Hepatocyte (in vitro differentiated cells): ENCODE measurements at regions not wholly inside any gene's neighbourhood (a gene's known extent, or its start where the extent isn't known, plus 50 kb on each side); places are given as distances from the start of the nearest gene placed in this dataset.

Source experiments
- DNase-seq: peaks from one replicate; pipeline ENCODE4 v3.0.0-alpha.2; 2016; ENCODE audit warnings: low spot score
- H2AFZ ChIP-seq: fragments of 200-600 bp; sonication (generic); 2 replicates; pipeline ENCODE4 v1.6.0; 2016; ENCODE audit warnings: antibody characterized with exemption, mild to moderate bottlenecking
- H3K27ac ChIP-seq: fragments of 200-600 bp; sonication (generic); 2 replicates; pipeline ENCODE4 v1.5.1; 2016; ENCODE audit warnings: mild to moderate bottlenecking
- H3K27me3 ChIP-seq: fragments of 200-600 bp; sonication (generic); 2 replicates; pipeline ENCODE4 v1.6.1; 2016
- H3K36me3 ChIP-seq: fragments of 200-600 bp; sonication (generic); replicated peaks from 2 replicates; pipeline ENCODE4 v1.5.1; 2016; ENCODE audit warnings: low read depth; ENCODE audit not compliant: insufficient read depth
- H3K4me1 ChIP-seq: fragments of 200-600 bp; sonication (generic); 2 replicates; pipeline ENCODE4 v1.5.1; 2016; ENCODE audit warnings: mild to moderate bottlenecking, moderate library complexity; ENCODE audit not compliant: insufficient read depth
- H3K4me2 ChIP-seq: fragments of 200-600 bp; sonication (generic); 2 replicates; pipeline ENCODE4 v1.6.0; 2016
- H3K4me3 ChIP-seq: fragments of 200-600 bp; sonication (generic); 2 replicates; pipeline ENCODE4 v1.5.1; 2016; ENCODE audit warnings: mild to moderate bottlenecking
- H3K79me2 ChIP-seq: fragments of 200-600 bp; sonication (generic); 2 replicates; pipeline ENCODE4 v1.6.0; 2017; ENCODE audit warnings: mild to moderate bottlenecking
- H3K9me2 ChIP-seq: fragments of 200-600 bp; sonication (generic); replicated peaks from 2 replicates; pipeline ENCODE4 v1.6.0; 2017; ENCODE audit warnings: mild to moderate bottlenecking; ENCODE audit not compliant: insufficient read depth
- H3K9me3 ChIP-seq: fragments of 200-600 bp; sonication (generic); 2 replicates; pipeline ENCODE4 v1.5.1; 2016; ENCODE audit warnings: low read depth, mild to moderate bottlenecking
- H4K20me1 ChIP-seq: fragments of 200-600 bp; sonication (generic); 2 replicates; pipeline ENCODE4 v1.6.0; 2016; ENCODE audit warnings: mild to moderate bottlenecking; ENCODE audit not compliant: insufficient read depth, poor library complexity, severe bottlenecking
- CTCF ChIP-seq: fragments of 200-600 bp; sonication (generic); IDR thresholded peaks from 2 replicates; pipeline ENCODE4 v1.5.1; 2016; ENCODE audit warnings: antibody characterized with exemption, mild to moderate bottlenecking; ENCODE audit not compliant: poor library complexity
- EZH2 ChIP-seq: fragments of 200-600 bp; sonication (generic); IDR thresholded peaks from 2 replicates; pipeline ENCODE4 v1.6.1; 2016; ENCODE audit warnings: antibody characterized with exemption, mild to moderate bottlenecking, borderline replicate concordance
- EZH2phosphoT487 ChIP-seq: fragments of 200-600 bp; sonication (generic); IDR thresholded peaks from one replicate; pipeline ENCODE4 v1.6.1; 2018; ENCODE audit warnings: antibody characterized with exemption, mild to moderate bottlenecking, low read depth, moderate library complexity; ENCODE audit not compliant: unreplicated experiment, severe bottlenecking
- whole genome bisulfite sequencing: methylation state at CpG from one replicate; pipeline ENCODE4 v1.1.6; 2016; ENCODE audit warnings: low lambda C conversion rate; ENCODE audit errors: missing lambda C conversion rate; 5-methylcytosine and 5-hydroxymethylcytosine counted together

- DNase-seq: no peak
- Histone ChIP-seq H3K4me3 (no peak overlapping the region), H3K27ac (no peak overlapping the region), H3K4me1 (peaks cover 17% of the 10 kb centered on the region), H3K79me2 (no peaks in the 10 kb centered on the region), H4K20me1 (no peaks in the 10 kb centered on the region), H2AFZ (no peak overlapping the region), H3K36me3 (no peaks in the 10 kb centered on the region), H3K9me2 (no peaks in the 10 kb centered on the region), H3K27me3 (no peaks in the 10 kb centered on the region), H3K4me2 (no peak overlapping the region), H3K9me3 (no peaks in the 10 kb centered on the region)
- WGBS: 94% methylated on average over 2 of the region's 2 CpGs
- TF ChIP-seq EZH2phosphoT487 (no peak), CTCF (no peak), EZH2 (no peak)
These were observed 179.9 kb downstream of the FAM43A start for GRCh38 chr3:194865615-194866014.

GRCh38 chr3:194866236-194866635 is 180.6 kb downstream of the FAM43A start:
- no peak for DNase-seq
- Histone ChIP-seq H3K79me2 (no peaks in the 10 kb centered on the region), H3K27me3 (no peaks in the 10 kb centered on the region), H3K4me2 (no peak overlapping the region), H3K36me3 (no peaks in the 10 kb centered on the region), H3K9me2 (no peaks in the 10 kb centered on the region), H3K4me3 (no peak overlapping the region), H3K4me1 (peaks cover 17% of the 10 kb centered on the region), H2AFZ (no peak overlapping the region), H4K20me1 (no peaks in the 10 kb centered on the region), H3K27ac (no peak overlapping the region), H3K9me3 (no peaks in the 10 kb centered on the region)
- 90% methylated on average over 4 of the region's 4 CpGs for WGBS
- TF ChIP-seq CTCF (no peak), EZH2 (no peak)

DNA sequence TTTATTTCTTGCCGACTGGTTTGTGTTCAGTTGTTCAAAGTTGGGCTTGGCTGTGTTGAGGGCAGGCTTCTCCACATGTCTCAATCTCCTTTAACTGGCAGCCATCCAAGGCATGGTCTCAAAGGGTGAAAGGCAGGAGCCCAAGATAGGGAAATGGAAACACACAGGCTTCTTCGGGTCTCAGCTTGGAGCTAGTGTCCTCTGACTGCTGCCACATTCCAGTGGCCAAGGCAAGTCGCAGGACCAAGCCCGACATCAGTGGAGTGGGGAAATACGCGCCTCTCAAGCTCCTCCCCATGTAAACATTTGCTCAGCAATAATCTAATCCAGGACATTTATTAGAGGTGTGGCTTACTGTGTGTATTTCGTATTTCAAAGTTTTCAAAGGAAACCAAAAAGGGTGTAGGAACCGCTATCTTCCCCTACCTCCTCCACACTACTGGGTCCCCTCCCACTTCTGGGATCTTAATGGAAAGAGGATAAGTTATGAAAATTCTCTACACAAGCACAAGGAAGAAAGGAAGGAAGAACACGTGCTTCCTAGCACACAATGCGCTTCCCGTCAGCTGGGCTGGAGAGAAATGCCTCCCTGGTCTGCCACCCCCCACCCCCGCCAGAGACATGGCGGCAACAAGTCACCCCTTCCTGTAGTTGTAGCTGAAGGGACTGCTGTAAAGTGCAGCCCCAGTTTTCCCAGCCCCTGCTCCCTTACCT is 181.7 kb downstream of the FAM43A start:
- H3K4me1 ChIP-seq: peaks cover 27% of the 10 kb centered on the region
- peak overlapping the region; percentile 30 for H3K4me2 ChIP-seq
- H3K9me3 ChIP-seq: no peaks in the 10 kb centered on the region
- H3K36me3 ChIP-seq: no peaks in the 10 kb centered on the region
- TF ChIP-seq CTCF: no peak
- TF ChIP-seq EZH2: no peak
- TF ChIP-seq EZH2phosphoT487: no peak
- DNase-seq: peak; percentile 50
- H3K9me2 ChIP-seq: no peaks in the 10 kb centered on the region
- no peak overlapping the region for H2AFZ ChIP-seq
- no peaks in the 10 kb centered on the region for H4K20me1 ChIP-seq
- no peak overlapping the region for H3K4me3 ChIP-seq
- H3K79me2 ChIP-seq: no peaks in the 10 kb centered on the region
- 47% methylated on average over 13 of the region's 13 CpGs for WGBS
- H3K27me3 ChIP-seq: no peaks in the 10 kb centered on the region
- peak overlapping the region; percentile 26 for H3K27ac ChIP-seq

DNA sequence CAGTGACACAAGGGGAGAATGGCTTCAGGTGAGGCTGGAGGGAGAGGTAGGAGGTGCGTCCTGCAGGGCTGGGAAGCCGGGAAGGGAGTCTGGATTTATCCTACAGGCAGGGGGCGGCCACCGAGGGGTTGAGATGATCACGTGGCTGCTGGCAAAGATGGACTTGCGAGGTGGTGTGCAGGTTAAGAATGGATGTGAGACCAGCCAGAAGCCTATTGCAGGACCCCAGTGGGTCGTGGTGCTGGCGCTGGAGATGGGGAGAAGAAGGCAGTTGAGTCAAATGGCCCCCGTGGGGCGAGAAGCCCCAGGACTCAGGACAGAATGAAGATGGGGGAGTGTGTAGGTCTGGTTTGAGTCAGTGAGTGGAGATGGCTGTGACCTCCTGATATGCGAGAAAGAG is 183.1 kb downstream of the FAM43A start:
- no peak overlapping the region for H3K4me3 ChIP-seq

More for the DNA sequence above, 183.1 kb downstream of the FAM43A start:
- Histone ChIP-seq H3K27me3 (no peaks in the 10 kb centered on the region), H3K27ac (no peak overlapping the region), H3K36me3 (no peaks in the 10 kb centered on the region), H3K4me1 (peaks cover 37% of the 10 kb centered on the region), H3K9me3 (no peaks in the 10 kb centered on the region), H3K4me2 (no peak overlapping the region), H4K20me1 (no peaks in the 10 kb centered on the region), H2AFZ (no peak overlapping the region), H3K79me2 (no peaks in the 10 kb centered on the region), H3K9me2 (no peaks in the 10 kb centered on the region)
- 88% methylated on average over 10 of the region's 11 CpGs for WGBS
- TF ChIP-seq EZH2: no peak
- no peak for TF ChIP-seq EZH2phosphoT487
- no peak for TF ChIP-seq CTCF
- DNase-seq: no peak
